Motor neuron (in vitro differentiated cells): ENCODE measurements at regions not wholly inside any gene's neighbourhood (a gene's known extent, or its start where the extent isn't known, plus 50 kb on each side); places are given as distances from the start of the nearest gene placed in this dataset.

Experiments used
- ATAC-seq, 8 experiments: fragments of 200-7000 bp; cut with Tn5 transposase; replicated peaks in 6 of 8; 2 replicates each; pipeline ENCODE4 v1.8.0; 2021; ENCODE audit warnings: mild to moderate bottlenecking in 8 of 8, moderate library complexity in 8 of 8
- H3K27ac ChIP-seq, 2 donors: fragments of 250-450 bp; sonication (Bioruptor Pico); 2 replicates each; pipeline ENCODE4 v1.9.0; 2021; ENCODE audit warnings: antibody characterized with exemption in 2 of 2, mild to moderate bottlenecking in 2 of 2, moderate library complexity in 1 of 2
- H3K4me1 ChIP-seq, 2 donors: fragments of 250-450 bp; sonication (Bioruptor Pico); replicated peaks in 1 of 2; 2 replicates each; pipeline ENCODE4 v1.6.1; 2021; ENCODE audit warnings: antibody characterized with exemption in 2 of 2, mild to moderate bottlenecking in 2 of 2, moderate library complexity in 1 of 2
- H3K4me3 ChIP-seq, 5 donors: fragments of 250-450 bp; sonication (Bioruptor Pico); 2 replicates each; pipeline ENCODE4 v1.9.0; 2021; ENCODE audit warnings: antibody characterized with exemption in 5 of 5, mild to moderate bottlenecking in 5 of 5, moderate library complexity in 4 of 5
- WGBS, 10 experiments: fragments of 450-650 bp; shearing (Covaris generic); methylation state at CpG; one replicate each; pipeline ENCODE4 v1.0.0; 2022; 5-methylcytosine and 5-hydroxymethylcytosine counted together
- in situ Hi-C, 9 experiments: fragments of 400-800 bp; cut with MboI; loops; one replicate each; pipeline ENCODE4 v1.15.0; 2021; ENCODE audit warnings: low sequenced_read_pairs in 9 of 9, low pct_unique_long_range_greater_than_20kb in 2 of 9; ENCODE audit not compliant: unreplicated experiment in 9 of 9

- no peak overlapping the region for H3K4me3 ChIP-seq
- no peak for ATAC-seq
- no peak overlapping the region for H3K27ac ChIP-seq
- peaks cover 0 to 9% of the 10 kb centered on the region in 2 donors for H3K4me1 ChIP-seq
- in situ Hi-C loops, result no loop called here
- WGBS, 10 experiments, result 83 to 100% (median 97%) methylated on average over 1 to 6 of the region's 6 CpGs; no CpG with 5 or more reads in 2 of the 10 experiments
These were observed 50.5 kb upstream of the GADD45A start for GRCh38 chr1:67634396-67634935.

- H3K27ac ChIP-seq, result no peak overlapping the region
- H3K4me3 ChIP-seq, result no peak overlapping the region
- no peak for ATAC-seq
- peaks cover 0 to 9% of the 10 kb centered on the region in 2 donors for H3K4me1 ChIP-seq
- WGBS, 10 experiments, result 80 to 96% (median 93%) methylated on average over 2 to 14 of the region's 14 CpGs; no CpG with 5 or more reads in 1 of the 10 experiments
- in situ Hi-C loops, result no loop called here
These were observed 49.8 kb upstream of the GADD45A start for GRCh38 chr1:67635055-67635809.
